Fibroblast of skin of scalp (primary cell): ENCODE measurements at regions not wholly inside any gene's neighbourhood (a gene's known extent, or its start where the extent isn't known, plus 50 kb on each side); places are given as distances from the start of the nearest gene placed in this dataset.
A peak's percentile ranks its signal among the peaks of the same experiment; 100 is the strongest.

Experiments used
- DNase-seq: peaks from one replicate; pipeline ENCODE4 v3.0.0-alpha.2; 2013

GRCh38 chr9:78745331-78745730 is 448.4 kb downstream of the PSAT1 start:
- no peak for DNase-seq

DNA sequence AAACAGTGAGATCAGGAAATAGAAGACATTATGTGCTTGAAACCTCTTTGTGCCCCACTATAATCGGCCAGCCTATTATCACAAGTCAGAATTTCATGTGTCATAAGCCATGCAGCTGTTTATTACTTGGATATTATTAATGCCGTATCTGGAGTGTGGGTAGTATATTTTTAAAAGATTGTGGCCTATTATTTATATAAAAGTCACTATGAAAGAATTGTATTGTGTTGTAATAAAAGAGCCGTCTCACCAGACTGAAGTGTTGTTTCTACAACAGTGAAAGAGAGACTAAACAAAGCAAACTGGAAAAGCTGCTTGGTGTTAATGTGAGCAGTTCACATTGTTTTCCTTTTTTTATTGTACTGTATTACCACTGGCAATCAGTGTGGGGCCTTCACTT is 449.1 kb downstream of the PSAT1 start:
- no peak for DNase-seq

GRCh38 chr9:78753039-78753438 is 456.1 kb downstream of the PSAT1 start:
- no peak for DNase-seq

- no peak for DNase-seq
Observed at GRCh38 chr9:78756813-78757510, 460.0 kb downstream of the PSAT1 start.

- DNase-seq = no peak
Observed at GRCh38 chr9:78763424-78763823, 466.5 kb downstream of the PSAT1 start.

- DNase-seq = no peak
Observed at GRCh38 chr9:78765861-78766260, 468.9 kb downstream of the PSAT1 start.

- DNase-seq = no peak
Observed at GRCh38 chr9:78767490-78767889, 470.6 kb downstream of the PSAT1 start.

GRCh38 chr9:78769690-78770089 is 472.8 kb downstream of the PSAT1 start:
- DNase-seq = peak; percentile 8

DNA sequence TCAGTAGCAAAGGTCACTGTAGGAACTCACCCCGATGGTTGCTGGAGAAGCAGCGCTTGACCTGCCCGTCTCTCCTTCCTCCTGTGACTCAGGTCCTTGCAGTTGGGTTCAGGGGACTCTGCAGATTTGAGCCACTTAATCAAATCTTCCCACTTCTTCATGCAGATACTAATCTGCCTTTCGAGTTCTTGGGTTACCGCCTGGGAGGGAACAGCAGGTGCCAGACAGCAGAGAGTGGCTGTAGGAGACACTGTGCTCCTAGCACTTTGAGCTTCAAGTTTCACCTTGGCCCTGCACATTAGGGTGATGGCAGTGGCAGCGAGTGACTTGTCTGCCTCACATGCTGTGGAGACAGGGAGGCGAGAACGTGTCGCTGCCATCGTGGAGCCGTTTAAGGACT is 478.3 kb downstream of the PSAT1 start:
- no peak for DNase-seq

GRCh38 chr9:78775696-78776295 is 478.9 kb downstream of the PSAT1 start:
- peak; percentile 5 for DNase-seq

DNA sequence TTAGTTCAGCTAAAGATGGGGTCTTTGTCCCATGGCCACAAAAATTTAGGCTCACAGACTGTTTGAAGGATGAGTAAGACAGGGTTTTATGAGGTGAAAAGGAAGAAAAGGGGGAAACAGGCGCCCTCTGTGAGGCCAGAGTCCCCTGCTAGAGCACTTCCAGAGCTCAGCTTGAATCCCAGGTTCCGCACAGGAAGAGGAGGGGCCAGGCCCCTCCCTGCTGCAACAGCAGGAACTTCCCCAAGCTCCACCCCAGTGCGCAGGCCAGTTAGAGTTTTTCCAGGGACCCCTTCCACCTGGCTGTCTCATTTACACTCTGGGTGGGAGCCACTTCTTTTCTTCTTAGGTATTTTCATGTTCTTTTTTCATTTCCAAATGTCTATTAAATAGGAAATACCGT is 480.8 kb downstream of the PSAT1 start:
- DNase-seq = no peak

DNA sequence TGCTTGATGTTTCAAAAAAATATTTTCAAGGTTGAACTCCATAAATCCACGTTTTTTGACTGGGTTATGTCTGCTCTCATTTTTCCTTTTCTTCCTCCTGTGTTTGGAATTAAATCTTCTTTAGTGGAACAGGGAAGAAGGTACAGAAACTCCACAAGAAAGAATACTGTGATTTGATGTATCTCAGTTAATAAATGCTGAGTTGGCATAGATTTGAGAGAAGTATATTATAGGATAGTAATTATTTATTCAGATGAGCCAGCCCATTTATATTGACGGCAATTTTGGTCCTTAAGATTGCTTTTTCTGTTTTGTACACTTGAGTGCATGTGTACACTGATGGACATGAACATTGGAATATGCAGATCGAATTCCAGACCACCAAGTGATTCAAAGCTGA is 481.4 kb downstream of the PSAT1 start:
- DNase-seq = no peak

DNA sequence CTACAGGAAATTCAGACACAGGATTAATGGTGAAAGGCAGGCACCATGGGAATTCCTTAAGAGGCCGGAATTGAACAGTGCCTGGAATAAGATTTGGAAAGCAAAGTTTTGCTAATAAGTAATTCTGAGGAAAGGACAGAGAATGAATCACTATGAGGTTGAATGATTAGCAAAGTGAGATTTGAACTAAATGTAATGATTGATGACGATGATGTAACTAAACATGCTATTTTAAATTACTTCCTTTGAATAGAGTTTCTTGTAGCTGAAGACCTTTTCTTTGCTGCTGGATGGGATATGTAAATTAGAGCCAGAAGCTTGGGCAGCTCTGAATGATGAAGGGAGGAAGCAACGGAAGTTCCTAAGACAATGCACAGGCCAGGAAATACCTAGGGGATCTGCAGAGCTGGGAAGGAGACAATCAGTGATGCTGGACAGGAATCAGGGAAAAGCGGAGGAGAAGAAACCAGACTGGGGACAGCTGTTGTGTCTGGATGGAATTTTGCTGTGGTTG is 482.0 kb downstream of the PSAT1 start:
- peak; percentile 22 for DNase-seq

GRCh38 chr9:78781681-78782080 is 484.8 kb downstream of the PSAT1 start:
- DNase-seq = peak; percentile 20

DNA sequence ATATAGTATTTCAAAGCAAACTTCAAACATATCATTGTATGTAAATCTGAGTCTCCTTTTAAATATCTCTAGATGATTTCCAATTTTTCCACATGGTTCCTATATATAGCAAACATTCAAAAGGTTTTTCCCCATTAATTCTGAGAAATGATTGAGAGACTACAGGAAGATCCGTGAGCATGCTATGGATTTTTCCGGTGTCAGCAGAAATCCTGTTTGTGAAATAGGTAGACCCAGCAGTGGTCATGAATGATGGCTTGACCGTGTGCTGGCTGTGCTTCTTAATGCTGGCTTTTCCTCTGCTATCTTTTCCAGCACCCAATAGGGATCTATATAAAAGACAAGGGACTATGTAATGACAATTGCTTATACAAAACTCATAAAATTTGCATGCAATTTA is 485.3 kb downstream of the PSAT1 start:
- DNase-seq = no peak

DNA sequence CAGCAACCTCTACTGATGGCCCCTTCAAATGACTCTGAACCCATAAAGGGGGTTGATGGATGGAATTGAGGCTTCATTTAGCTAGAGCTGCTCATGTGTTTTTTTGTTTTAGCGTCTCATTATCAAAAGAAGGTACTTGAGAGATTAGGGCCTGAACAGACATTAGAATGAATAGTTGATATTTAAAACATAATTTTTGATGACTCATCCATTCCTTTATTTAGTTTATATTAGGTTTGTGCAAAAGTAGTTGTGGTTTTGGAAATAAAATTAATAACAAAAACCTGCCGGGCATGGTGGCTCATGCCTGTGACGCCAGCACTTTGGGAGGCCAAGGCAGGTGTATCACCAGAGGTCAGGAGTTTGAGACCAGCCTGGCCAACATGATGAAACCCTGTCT is 485.9 kb downstream of the PSAT1 start:
- no peak for DNase-seq

GRCh38 chr9:78783743-78784142 is 486.8 kb downstream of the PSAT1 start:
- no peak for DNase-seq

DNA sequence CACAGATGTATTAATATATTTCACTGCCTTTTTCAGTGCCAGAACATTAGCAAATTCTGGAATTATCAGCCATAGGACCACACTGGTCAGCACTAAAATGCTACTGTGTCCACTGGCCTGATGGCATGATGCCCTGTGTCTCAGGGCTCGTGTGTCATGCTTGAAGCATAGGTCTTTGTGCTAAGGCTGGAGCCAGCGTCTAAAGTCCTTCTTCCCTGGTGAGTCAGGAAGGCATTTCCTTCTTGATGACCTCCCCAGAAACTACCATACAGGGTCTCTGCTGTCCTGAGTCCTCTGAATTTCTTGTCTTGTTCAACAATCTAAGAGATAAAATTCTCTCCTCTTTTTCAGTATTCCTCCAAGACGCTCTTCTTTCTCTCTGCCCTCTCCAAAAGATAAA is 489.9 kb downstream of the PSAT1 start:
- DNase-seq = peak; percentile 55

GRCh38 chr9:78788101-78788500 is 491.2 kb downstream of the PSAT1 start:
- DNase-seq = peak; percentile 63

DNA sequence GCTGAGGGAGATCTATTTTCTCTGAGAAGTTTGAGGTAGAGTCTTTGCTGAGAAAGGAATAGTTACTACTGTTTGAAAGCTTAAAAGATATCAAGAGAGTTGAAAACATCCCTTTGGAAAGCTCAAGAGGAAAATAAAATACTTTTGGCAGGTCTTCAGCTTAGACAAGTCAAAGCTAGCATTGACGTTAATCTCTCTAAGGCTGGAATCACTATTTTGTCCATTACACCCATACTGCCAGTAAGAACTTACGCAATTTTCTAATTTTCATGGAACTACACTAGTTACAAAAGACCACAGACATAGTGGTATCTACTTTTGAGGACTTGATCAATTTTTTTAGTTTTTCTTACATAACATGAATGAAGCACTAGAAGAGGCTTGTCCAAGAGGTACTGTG is 494.9 kb downstream of the PSAT1 start:
- DNase-seq = no peak

DNA sequence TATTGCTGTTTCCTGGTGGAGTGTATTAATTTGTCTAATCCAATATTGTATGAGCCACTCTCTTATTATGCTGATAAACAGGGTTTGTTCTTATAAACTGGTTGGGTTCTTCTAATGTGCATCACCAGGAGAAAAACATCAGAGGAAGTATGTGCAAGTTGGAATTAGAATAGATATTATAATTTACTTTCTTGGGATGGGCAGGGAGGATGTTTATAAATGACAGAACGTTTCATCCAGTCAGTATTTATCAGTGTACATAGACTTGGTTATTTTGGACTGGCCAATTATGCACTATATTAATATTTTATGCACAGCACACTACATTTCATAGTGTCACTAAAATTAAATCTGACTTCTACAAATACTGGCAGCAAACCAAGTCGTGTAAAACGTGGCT is 495.8 kb downstream of the PSAT1 start:
- no peak for DNase-seq

- DNase-seq = no peak
Observed at GRCh38 chr9:78805771-78806170, 508.8 kb downstream of the PSAT1 start.

DNA sequence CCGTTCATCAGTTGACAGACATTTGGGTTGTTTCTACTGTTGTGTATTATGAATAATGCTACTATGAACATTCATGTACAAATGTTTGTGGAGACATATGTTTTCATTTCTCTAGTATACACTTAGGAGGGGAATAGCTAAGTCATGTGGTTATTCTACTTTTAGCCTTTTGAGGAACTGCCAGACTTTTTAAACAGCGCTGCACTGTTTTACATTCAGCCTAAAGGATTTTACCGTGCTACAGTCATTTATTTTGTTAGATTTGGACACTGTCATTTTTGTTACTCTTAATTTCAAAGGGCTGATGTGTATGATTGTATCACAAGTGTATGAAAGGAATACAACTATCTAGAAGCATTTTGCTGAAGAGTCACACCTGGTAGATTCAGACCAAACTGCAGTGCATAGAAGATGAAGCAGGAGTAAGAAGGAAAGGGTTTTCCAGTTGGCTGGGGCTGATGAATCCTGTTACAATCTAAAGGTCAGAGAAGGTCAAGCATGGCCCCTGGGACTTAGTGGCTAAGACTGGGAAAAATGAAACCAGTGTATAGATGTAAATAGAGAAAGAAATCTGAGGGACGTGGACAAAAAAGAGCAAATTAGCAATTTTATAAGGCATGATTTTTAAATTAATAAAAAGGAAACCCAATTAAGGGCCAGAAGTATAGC is 509.7 kb downstream of the PSAT1 start:
- DNase-seq = peak; percentile 31

- no peak for DNase-seq
Observed at GRCh38 chr9:78807286-78807685, 510.4 kb downstream of the PSAT1 start.
